Pancreas (tissue), 10 donors: ENCODE measurements at regions not wholly inside any gene's neighbourhood (a gene's known extent, or its start where the extent isn't known, plus 50 kb on each side); places are given as distances from the start of the nearest gene placed in this dataset.

ENCODE experiments used
- ATAC-seq, 4 donors: fragments of 200-7000 bp; cut with Tn5 transposase; one replicate each; pipeline versions ENCODE4 v1.8.0 to v1.9.1; 2020; ENCODE audit warnings: mild to moderate bottlenecking in 4 of 4, moderate library complexity in 4 of 4
- DNase-seq, 6 donors: peaks; one replicate each; pipeline ENCODE4 v3.0.0-alpha.2; 2020
- FAIRE-seq: peaks from 2 replicates; lab custom pipeline; 2012; peaks lifted over from hg19 to GRCh38; lab: Jason Lieb, UNC
- H3K27ac ChIP-seq, 4 donors: fragments of 200-600 bp; sonication (generic); 1 replicate in 3 of 4; 2 replicates in 1 of 4; pipeline versions ENCODE4 v1.5.0 to v1.8.0; 2020
- H3K27me3 ChIP-seq, 4 donors: fragments of 200-600 bp; one replicate each; pipeline ENCODE4 v1.8.0; 2021
- H3K36me3 ChIP-seq, 3 donors: fragments of 200-600 bp; sonication (generic) in 1 of 3; one replicate each; pipeline versions ENCODE4 v1.5.0 to v1.8.0; 2020 to 2021
- H3K4me1 ChIP-seq, 3 donors: fragments of 200-600 bp; one replicate each; pipeline ENCODE4 v1.8.0; 2021
- H3K4me3 ChIP-seq, 4 donors: fragments of 200-600 bp; sonication (generic) in 2 of 4; one replicate each; pipeline versions ENCODE4 v1.5.0 to v1.8.0; 2020 to 2021
- H3K9me3 ChIP-seq, 4 donors: fragments of 200-600 bp; one replicate each; pipeline ENCODE4 v1.8.0; 2021
- CTCF ChIP-seq, 4 donors: fragments of 200-600 bp; sonication (generic) in 3 of 4; IDR thresholded peaks; one replicate each; pipeline versions ENCODE4 v1.5.0 to v1.8.0; 2021; ENCODE audit warnings: antibody characterized with exemption in 4 of 4
- WGBS, 2 donors: extraction: QIAGEN DNeasy Blood & Tissue Kit; methylation state at CpG; one replicate each; pipeline ENCODE4 v1.1.7; 2013; 5-methylcytosine and 5-hydroxymethylcytosine counted together
- intact Hi-C, 3 donors: fragments of 100-400 bp; cut with DNase I; formaldehyde crosslinking; loops; one replicate each; pipeline versions ENCODE4 v1.11.1 to v1.14.2; 2022
- donor health status: healthy with polysubstance abuse.
- donor health status: DM: no; HTN: no; CAD: no; lungs with moderate emphysema.
- donor health status: DM: no; HTN: no; CAD: no.
- donor health status: control.
- donor health status: control.
- donor health status: Bipolar disorder and iron deficiency.
- donor health status: DM: yes; HTN: yes; CAD: no.
- donor health status: DM: no; HTN: no; CAD: no.
- donor health status: DM: no; HTN: no; CAD: no.
- donor health status: DM: yes; HTN: yes; CAD: no.

- ATAC-seq (no peak), FAIRE-seq (no peak), DNase-seq (no peak)
- Histone ChIP-seq H3K4me1 (peaks cover 0 to 3% (median 0%) of the 10 kb centered on the region in 3 donors), H3K27ac (no peak overlapping the region), H3K9me3 (no peaks in the 10 kb centered on the region), H3K36me3 (no peaks in the 10 kb centered on the region), H3K4me3 (no peak overlapping the region), H3K27me3 (no peaks in the 10 kb centered on the region)
- no peak for TF ChIP-seq CTCF (IDR thresholded peaks at IDR 0.05)
- intact Hi-C loops, result no loop called here
- WGBS, 2 donors, result 84 to 91% methylated on average over 4 of the region's 4 CpGs
Measured at GRCh38 chr2:39532933-39533332, 95.8 kb upstream of the MAP4K3 start.

GRCh38 chr2:39534095-39534711 lies 97.1 kb upstream of the MAP4K3 start:
- intact Hi-C loops, result no loop called here
- H3K27ac ChIP-seq, result no peak overlapping the region
- 89% methylated on average over 4 of the region's 4 CpGs for WGBS, 2 donors
- H3K27me3 ChIP-seq, result no peaks in the 10 kb centered on the region
- no peak for TF ChIP-seq CTCF (IDR thresholded peaks at IDR 0.05)
- no peak for DNase-seq
- H3K9me3 ChIP-seq, result no peaks in the 10 kb centered on the region
- H3K4me1 ChIP-seq, result peaks cover 0 to 3% (median 0%) of the 10 kb centered on the region in 3 donors
- ATAC-seq, result no peak
- H3K36me3 ChIP-seq, result no peaks in the 10 kb centered on the region
- FAIRE-seq, result no peak
- no peak overlapping the region for H3K4me3 ChIP-seq

DNA sequence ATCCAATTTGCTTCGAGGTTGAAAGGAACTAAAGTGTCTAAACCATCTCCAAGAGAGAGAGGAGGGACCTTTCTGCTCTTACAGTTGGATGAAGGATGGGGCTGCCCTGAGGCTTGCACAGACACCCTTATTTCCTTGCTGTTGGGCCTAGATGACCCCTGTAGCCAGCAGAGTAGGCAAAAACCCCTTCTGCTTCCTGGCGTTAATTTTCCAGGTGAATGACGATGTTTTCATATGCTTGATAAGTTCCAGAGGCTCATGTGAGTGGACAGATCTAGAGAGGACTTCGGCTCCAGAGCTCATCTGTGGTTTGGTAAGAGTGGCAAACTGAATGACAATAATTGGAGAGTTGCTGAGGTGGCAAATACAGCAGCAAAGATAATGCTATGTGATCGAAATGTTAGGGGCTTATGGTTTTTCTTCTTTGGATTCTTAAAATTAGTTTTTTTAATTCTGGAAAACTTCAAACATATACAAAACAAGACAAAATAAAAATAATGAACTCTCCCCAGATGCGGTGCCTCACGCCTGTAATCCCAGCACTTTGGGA lies 98.6 kb upstream of the MAP4K3 start:
- ATAC-seq (no peak), FAIRE-seq (no peak), DNase-seq (no peak)
- TF ChIP-seq CTCF (IDR thresholded peaks at IDR 0.05), result no peak
- Histone ChIP-seq H3K4me3 (no peak overlapping the region), H3K9me3 (no peaks in the 10 kb centered on the region), H3K36me3 (no peaks in the 10 kb centered on the region), H3K4me1 (peaks cover 0 to 4% (median 3%) of the 10 kb centered on the region in 3 donors), H3K27me3 (no peaks in the 10 kb centered on the region), H3K27ac (no peak overlapping the region)
- WGBS, 2 donors, result 90 to 92% methylated on average over 7 of the region's 7 CpGs
- intact Hi-C loops, result no loop called here

- H3K9me3 ChIP-seq, result no peaks in the 10 kb centered on the region
- DNase-seq (no peak), ATAC-seq (no peak), FAIRE-seq (no peak)
- H3K36me3 ChIP-seq, result no peaks in the 10 kb centered on the region
- H3K4me1 ChIP-seq, result peaks cover 0 to 5% (median 3%) of the 10 kb centered on the region in 3 donors
- no peak for TF ChIP-seq CTCF (IDR thresholded peaks at IDR 0.05)
- H3K4me3 ChIP-seq, result no peak overlapping the region
- WGBS, 2 donors, result 95% methylated on average over 3 of the region's 3 CpGs
- no peaks in the 10 kb centered on the region for H3K27me3 ChIP-seq
- H3K27ac ChIP-seq, result no peak overlapping the region
- intact Hi-C loops, result no loop called here
Measured at GRCh38 chr2:39537150-39537549, 100.1 kb upstream of the MAP4K3 start.

DNA sequence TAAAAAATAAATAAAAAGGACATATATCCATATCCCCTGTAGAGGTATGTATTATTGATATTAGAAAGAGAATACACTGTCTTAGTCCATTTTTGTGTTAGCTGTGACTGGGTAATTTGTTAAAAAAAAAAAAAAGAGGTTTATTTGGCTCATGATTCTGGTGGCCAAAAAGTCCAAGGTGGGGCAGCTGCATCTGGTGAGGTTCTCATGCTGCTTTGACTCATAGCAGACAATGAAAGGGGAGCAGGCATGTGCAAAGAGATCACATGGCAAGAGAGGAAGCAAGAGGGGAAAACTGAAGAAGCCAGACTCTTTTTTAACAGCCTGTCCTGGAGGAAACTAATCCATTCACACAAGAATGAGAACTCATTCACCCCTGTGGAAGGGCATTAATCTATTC lies 101.6 kb upstream of the MAP4K3 start:
- no peak for TF ChIP-seq CTCF (IDR thresholded peaks at IDR 0.05)
- no peak for FAIRE-seq
- Histone ChIP-seq H3K27me3 (no peaks in the 10 kb centered on the region), H3K4me1 (peaks cover 0 to 5% (median 3%) of the 10 kb centered on the region in 3 donors), H3K4me3 (no peak overlapping the region), H3K36me3 (no peaks in the 10 kb centered on the region), H3K9me3 (no peaks in the 10 kb centered on the region), H3K27ac (no peak overlapping the region)
- intact Hi-C loops, result no loop called here
- ATAC-seq, result no peak
- DNase-seq, result no peak
